Neural cell (in vitro differentiated cells): ENCODE measurements at regions not wholly inside any gene's neighbourhood (a gene's known extent, or its start where the extent isn't known, plus 50 kb on each side); places are given as distances from the start of the nearest gene placed in this dataset.

Experiments
- POLR2AphosphoS5 ChIP-seq: IDR thresholded peaks from 2 replicates; pipeline ENCODE4 v1.6.1; 2012
- TF ChIP-seq, protein P1 (sequence below): fragments of 450-650 bp; IDR thresholded peaks from 2 replicates; pipeline ENCODE4 v1.5.1; 2014; ENCODE audit warnings: antibody characterized with exemption, mild to moderate bottlenecking, moderate library complexity; ENCODE audit not compliant: poor library complexity, severe bottlenecking

DNA sequence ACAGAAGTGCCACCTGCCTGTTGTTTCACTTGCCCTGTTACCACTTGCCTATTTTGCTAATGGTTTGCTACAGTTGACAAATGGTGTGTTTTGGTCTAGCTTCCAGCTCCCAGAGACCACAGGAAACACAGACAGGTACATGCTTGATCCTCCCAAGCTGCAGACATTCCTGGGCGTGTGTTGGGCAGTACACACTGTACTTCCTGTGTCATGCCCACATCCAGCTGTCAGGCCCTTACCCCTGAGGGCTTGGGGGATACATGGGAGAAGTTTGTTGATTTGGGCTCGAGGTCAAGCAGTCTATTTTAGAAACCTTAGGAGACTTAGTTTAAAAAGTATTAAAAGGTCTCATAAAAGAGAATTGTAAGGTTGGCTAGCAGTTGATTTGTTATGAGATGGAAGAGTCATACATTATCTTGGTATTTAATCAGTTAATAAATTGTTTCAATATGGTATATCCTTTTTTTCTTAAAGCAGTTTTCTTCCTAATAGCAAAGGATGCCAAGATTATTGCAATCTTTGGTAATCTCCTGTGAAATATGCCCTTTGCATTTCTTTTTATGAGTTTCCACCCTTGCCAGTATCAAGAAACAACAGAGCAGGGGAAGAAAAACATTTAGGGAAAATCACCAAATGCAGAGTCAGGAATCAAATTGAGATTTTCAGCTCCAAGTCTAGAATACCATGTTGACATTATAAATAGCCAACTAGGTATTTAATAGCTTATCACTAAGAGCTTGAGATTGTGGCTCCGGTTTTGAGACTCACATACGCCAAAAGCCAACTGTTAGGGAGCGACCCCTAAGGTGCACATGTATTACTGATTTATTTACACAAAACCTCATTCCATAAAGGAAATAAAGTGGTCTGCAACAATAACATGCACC, 52.3 kb upstream of the CD180 start:
- no peak for TF ChIP-seq POLR2AphosphoS5
- TF ChIP-seq, protein P1, sequence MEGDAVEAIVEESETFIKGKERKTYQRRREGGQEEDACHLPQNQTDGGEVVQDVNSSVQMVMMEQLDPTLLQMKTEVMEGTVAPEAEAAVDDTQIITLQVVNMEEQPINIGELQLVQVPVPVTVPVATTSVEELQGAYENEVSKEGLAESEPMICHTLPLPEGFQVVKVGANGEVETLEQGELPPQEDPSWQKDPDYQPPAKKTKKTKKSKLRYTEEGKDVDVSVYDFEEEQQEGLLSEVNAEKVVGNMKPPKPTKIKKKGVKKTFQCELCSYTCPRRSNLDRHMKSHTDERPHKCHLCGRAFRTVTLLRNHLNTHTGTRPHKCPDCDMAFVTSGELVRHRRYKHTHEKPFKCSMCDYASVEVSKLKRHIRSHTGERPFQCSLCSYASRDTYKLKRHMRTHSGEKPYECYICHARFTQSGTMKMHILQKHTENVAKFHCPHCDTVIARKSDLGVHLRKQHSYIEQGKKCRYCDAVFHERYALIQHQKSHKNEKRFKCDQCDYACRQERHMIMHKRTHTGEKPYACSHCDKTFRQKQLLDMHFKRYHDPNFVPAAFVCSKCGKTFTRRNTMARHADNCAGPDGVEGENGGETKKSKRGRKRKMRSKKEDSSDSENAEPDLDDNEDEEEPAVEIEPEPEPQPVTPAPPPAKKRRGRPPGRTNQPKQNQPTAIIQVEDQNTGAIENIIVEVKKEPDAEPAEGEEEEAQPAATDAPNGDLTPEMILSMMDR = no peak
